ENCODE measurements at regions not wholly inside any gene's neighbourhood (a gene's known extent, or its start where the extent isn't known, plus 50 kb on each side); places are given as distances from the start of the nearest gene placed in this dataset.

GRCh38 chr5:81846301-81846700 lies 95.4 kb upstream of the SSBP2 start:
- Histone ChIP-seq H3K4me1 (ENCODE audit: insufficient read depth, low read length) (0 out of 2 replicates have a peak, but pooled peaks cover 3% of the 10 kb centered on the region), H4K20me1 (ENCODE audit: insufficient read depth, low read length) (no peaks in the 10 kb centered on the region), H3K36me3 (replicated peaks in 1 of 2; ENCODE audit: control insufficient read depth in 1 of 2, insufficient read depth in 2 of 2, low read length in 2 of 2) (no peaks in the 10 kb centered on the region), H3K27ac (ENCODE audit: extremely low read length, insufficient read depth, low read length) (no peak overlapping the region), H3K9ac (ENCODE audit: insufficient read depth, low read depth, low read length) (no peak overlapping the region), H3K9me3 (ENCODE audit: low read length) (no peaks in the 10 kb centered on the region), H3K4me3 (replicated peaks in 1 of 3; ENCODE audit: insufficient read depth in 1 of 3, low read depth in 2 of 3, low read length in 3 of 3) (no peak overlapping the region), H2AFZ (ENCODE audit: low read length) (no peak overlapping the region), H3K27me3 (ENCODE audit: control insufficient read depth in 1 of 2, insufficient read depth in 2 of 2, low read length in 2 of 2) (peaks cover 3 to 11% of the 10 kb centered on the region in 2 experiments; a peak in 3 of 5 replicates), H3K4me2 (ENCODE audit: low read depth, low read length) (no peak overlapping the region), H3K79me2 (ENCODE audit: insufficient read depth, low read length) (no peaks in the 10 kb centered on the region)
- POLR2A ChIA-PET: no interaction called here
- TF ChIP-seq MAFK (conservative IDR thresholded peaks at IDR 0.05 in 1 of 2, IDR thresholded peaks at IDR 0.05 in 1 of 2; ENCODE audit: low read length in 2 of 2) (0 out of 4 replicates have a peak, but pooled peaks of 1 of the 2 experiments have one; percentile 4), ZNF382 (CRISPR knock-in tag; IDR thresholded peaks at IDR 0.05; ENCODE audit: borderline replicate concordance) (no peak)
- ATAC-seq (no peak), DNase-seq (ENCODE audit: low spot score) (no peak), FAIRE-seq (no peak)
- CTCF ChIA-PET (ENCODE audit: low intra/inter-chr PET ratio, low total read pairs): no interaction called here
- 0% methylated on average over 1 of the region's 1 CpG for WGBS (ENCODE audit: low lambda C conversion rate)
- intact Hi-C loops (cut with micrococcal nuclease; ENCODE audit: unreplicated experiment): no loop called here
- BruUV-seq (replicated peaks): no TSS peak
- in situ Hi-C loops (cut with HindIII; ENCODE audit: extremely low pct_ligation_motif_present, low pct_unique_long_range_greater_than_20kb): loop anchor here (25.0 kb wide), 1 partner anchor 334 kb away; no protein-coding TSS in a partner anchor

- no peaks in the 10 kb centered on the region for H3K36me3 ChIP-seq (replicated peaks in 1 of 2; ENCODE audit: control insufficient read depth in 1 of 2, insufficient read depth in 2 of 2, low read length in 2 of 2)
- no peaks in the 10 kb centered on the region for H4K20me1 ChIP-seq (ENCODE audit: insufficient read depth, low read length)
- DNase-seq (ENCODE audit: low spot score) (no peak), ATAC-seq (no peak), FAIRE-seq (no peak)
- no peak overlapping the region for H3K4me3 ChIP-seq (replicated peaks in 1 of 3; ENCODE audit: insufficient read depth in 1 of 3, low read depth in 2 of 3, low read length in 3 of 3)
- H3K79me2 ChIP-seq (ENCODE audit: insufficient read depth, low read length): no peaks in the 10 kb centered on the region
- H2AFZ ChIP-seq (ENCODE audit: low read length): no peak overlapping the region
- CTCF ChIA-PET (ENCODE audit: low intra/inter-chr PET ratio, low total read pairs): no interaction called here
- no TSS peak for BruUV-seq (replicated peaks)
- in situ Hi-C loops (cut with HindIII; ENCODE audit: extremely low pct_ligation_motif_present, low pct_unique_long_range_greater_than_20kb): loop anchor here (25.0 kb wide), 1 partner anchor 332 kb away; no protein-coding TSS in a partner anchor
- no peak overlapping the region for H3K27ac ChIP-seq (ENCODE audit: extremely low read length, insufficient read depth, low read length)
- intact Hi-C loops (cut with micrococcal nuclease; ENCODE audit: unreplicated experiment): no loop called here
- no peak overlapping the region for H3K4me2 ChIP-seq (ENCODE audit: low read depth, low read length)
- WGBS (ENCODE audit: low lambda C conversion rate): 2% methylated on average over 2 of the region's 2 CpGs
- no peaks in the 10 kb centered on the region for H3K27me3 ChIP-seq (ENCODE audit: control insufficient read depth in 1 of 2, insufficient read depth in 2 of 2, low read length in 2 of 2)
- no peaks in the 10 kb centered on the region for H3K4me1 ChIP-seq (ENCODE audit: insufficient read depth, low read length)
- no peaks in the 10 kb centered on the region for H3K9me3 ChIP-seq (ENCODE audit: low read length)
- no peak overlapping the region for H3K9ac ChIP-seq (ENCODE audit: insufficient read depth, low read depth, low read length)
- POLR2A ChIA-PET: no interaction called here
- TF ChIP-seq BRCA1 (CRISPR knock-in tag; IDR thresholded peaks at IDR 0.05): no peak
- no peak for TF ChIP-seq ZBTB46 (CRISPR knock-in tag; IDR thresholded peaks at IDR 0.05; ENCODE audit: borderline replicate concordance)
- no peak for TF ChIP-seq ZNF333 (CRISPR knock-in tag; IDR thresholded peaks at IDR 0.05; ENCODE audit: borderline replicate concordance)
- TF ChIP-seq ZBTB49 (CRISPR knock-in tag; IDR thresholded peaks at IDR 0.05; ENCODE audit: borderline replicate concordance): no peak
- TF ChIP-seq SRSF4 (IDR thresholded peaks at IDR 0.05; ENCODE audit: low read depth, low read length, poor library complexity, severe bottlenecking): no peak
- no peak for TF ChIP-seq SNAPC4 (CRISPR knock-in tag; IDR thresholded peaks at IDR 0.05)
Measured at GRCh38 chr5:81843845-81844244, 92.9 kb upstream of the SSBP2 start.

All from HepG2 (cell line).